HepG2 (cell line): ENCODE measurements at regions not wholly inside any gene's neighbourhood (a gene's known extent, or its start where the extent isn't known, plus 50 kb on each side); places are given as distances from the start of the nearest gene placed in this dataset.

Experiments
- ATF3 ChIP-seq: sonication (generic); formaldehyde crosslinking; IDR thresholded peaks from 2 replicates; pipeline ENCODE4 v1.4.0; 2020; ENCODE audit warnings: missing genetic modification reagents
- EHMT2 ChIP-seq: fragments of 200-600 bp; sonication (generic); IDR thresholded peaks from 2 replicates; pipeline ENCODE4 v1.7.0; 2017; ENCODE audit warnings: antibody characterized with exemption, low read depth, low read length, borderline replicate concordance
- HOMEZ ChIP-seq: IDR thresholded peaks from 2 replicates; pipeline ENCODE4 v1.6.1; 2016; ENCODE audit warnings: low read depth
- MEF2D ChIP-seq: sonication (generic); formaldehyde crosslinking; IDR thresholded peaks from 2 replicates; pipeline ENCODE4 v1.5.1; 2020; ENCODE audit warnings: mild to moderate bottlenecking, missing genetic modification reagents
- PRDM15 ChIP-seq: sonication (generic); formaldehyde crosslinking; IDR thresholded peaks from 2 replicates; pipeline ENCODE4 v1.4.0; 2020; ENCODE audit warnings: missing genetic modification reagents
- RBM22 ChIP-seq: fragments of 200-400 bp; formaldehyde crosslinking; optimal IDR thresholded peaks from 2 replicates; pipeline ENCODE3; 2017; ENCODE audit warnings: mild to moderate bottlenecking, low read length, moderate library complexity
- RFXAP ChIP-seq: sonication (generic); formaldehyde crosslinking; IDR thresholded peaks from 2 replicates; pipeline ENCODE4 v1.4.0; 2020; ENCODE audit warnings: missing genetic modification reagents, borderline replicate concordance
- U2AF1 ChIP-seq: fragments of 200-400 bp; formaldehyde crosslinking; optimal IDR thresholded peaks from 2 replicates; pipeline ENCODE3; 2017; ENCODE audit warnings: mild to moderate bottlenecking, low read depth, low read length
- ZFP36L2 ChIP-seq: sonication (generic); formaldehyde crosslinking; IDR thresholded peaks from 2 replicates; pipeline ENCODE4 v1.4.0; 2020; ENCODE audit warnings: missing genetic modification reagents
- ZHX2 ChIP-seq, 2 experiments: sonication (generic) in 1 of 2; formaldehyde crosslinking in 1 of 2; IDR thresholded peaks; 2 replicates each; pipeline versions ENCODE4 v1.6.1 to v1.9.0; 2014 to 2022; ENCODE audit warnings: antibody characterized with exemption in 1 of 2, borderline replicate concordance in 1 of 2, inconsistent platforms in 1 of 2, low read depth in 1 of 2, missing genetic modification reagents in 1 of 2
- ZNF572 ChIP-seq: sonication (generic); formaldehyde crosslinking; IDR thresholded peaks from 2 replicates; pipeline ENCODE4 v1.5.1; 2020; ENCODE audit warnings: mild to moderate bottlenecking, missing genetic modification reagents
- ZNF773 ChIP-seq: sonication (generic); formaldehyde crosslinking; IDR thresholded peaks from 2 replicates; pipeline ENCODE4 v1.4.0; 2020; ENCODE audit warnings: missing genetic modification reagents, borderline replicate concordance
- ZNF777 ChIP-seq: sonication (generic); formaldehyde crosslinking; IDR thresholded peaks from 2 replicates; pipeline ENCODE4 v1.4.0; 2020; ENCODE audit warnings: missing genetic modification reagents
- ZNF780A ChIP-seq: sonication (generic); formaldehyde crosslinking; IDR thresholded peaks from 2 replicates; pipeline ENCODE4 v1.8.0; 2022; ENCODE audit warnings: mild to moderate bottlenecking, missing genetic modification reagents, moderate library complexity

- no peak for TF ChIP-seq ZHX2 (IDR thresholded peaks at IDR 0.05; ENCODE audit: low read depth)
- no peak for TF ChIP-seq ZHX2 (CRISPR knock-in tag; IDR thresholded peaks at IDR 0.05; ENCODE audit: borderline replicate concordance)
- no peak for TF ChIP-seq RFXAP (CRISPR knock-in tag)
- no peak for TF ChIP-seq ZNF572 (CRISPR knock-in tag)
- TF ChIP-seq ZNF773 = no peak
- TF ChIP-seq ZNF780A (CRISPR knock-in tag) = no peak
- TF ChIP-seq PRDM15 (CRISPR knock-in tag) = no peak
- TF ChIP-seq EHMT2 = no peak
- TF ChIP-seq RBM22 = no peak
- TF ChIP-seq MEF2D (CRISPR knock-in tag) = no peak
- peak; percentile 84; the same call in 1 of the 2 replicates for TF ChIP-seq HOMEZ (CRISPR knock-in tag)
- no peak for TF ChIP-seq ZFP36L2 (CRISPR knock-in tag)
- no peak for TF ChIP-seq ZNF777 (CRISPR knock-in tag)
- TF ChIP-seq U2AF1 = no peak
- TF ChIP-seq ATF3 (CRISPR knock-in tag) = no peak
Measured at GRCh38 chr13:50575138-50575537, 268.4 kb downstream of the DLEU7 start (continued).
